Sigmoid colon (tissue), 6 donors: ENCODE measurements at regions not wholly inside any gene's neighbourhood (a gene's known extent, or its start where the extent isn't known, plus 50 kb on each side); places are given as distances from the start of the nearest gene placed in this dataset.

Experiments
- DNase-seq: peaks from one replicate; pipeline ENCODE4 v3.0.0-alpha.2; 2019
- H3K27ac ChIP-seq, 4 donors: fragments of 200-600 bp; sonication (generic); one replicate each; pipeline ENCODE4 v1.5.1; 2016 to 2019; ENCODE audit warnings: mild to moderate bottlenecking in 1 of 4
- H3K27me3 ChIP-seq, 3 donors: fragments of 200-600 bp; sonication (generic); one replicate each; pipeline ENCODE4 v1.5.1; 2019; ENCODE audit warnings: mild to moderate bottlenecking in 1 of 3
- H3K36me3 ChIP-seq, 4 donors: fragments of 200-600 bp; sonication (generic); one replicate each; pipeline ENCODE4 v1.5.1; 2016 to 2019
- H3K4me1 ChIP-seq, 4 donors: fragments of 200-600 bp; sonication (generic); one replicate each; pipeline ENCODE4 v1.5.1; 2017 to 2019
- H3K4me3 ChIP-seq, 4 donors: fragments of 200-600 bp; sonication (generic); one replicate each; pipeline ENCODE4 v1.5.1; 2017 to 2019; ENCODE audit warnings: mild to moderate bottlenecking in 2 of 4, moderate library complexity in 1 of 4
- H3K9me3 ChIP-seq, 4 donors: fragments of 200-600 bp in 3 of 4; sonication (generic) in 3 of 4; one replicate each; pipeline versions ENCODE4 v1.5.1 to v1.6.1; 2013 to 2019
- CTCF ChIP-seq, 4 experiments: fragments of 450-650 bp in 3 of 4; fragments of 200-600 bp in 1 of 4; IDR thresholded peaks; one replicate each; pipeline ENCODE4 v1.5.1; 2016 to 2019; ENCODE audit warnings: antibody characterized with exemption in 4 of 4, mild to moderate bottlenecking in 3 of 4, moderate library complexity in 2 of 4
- EP300 ChIP-seq, 4 donors: sonication (generic); formaldehyde crosslinking; IDR thresholded peaks; one replicate each; pipeline ENCODE4 v1.6.1; 2017; ENCODE audit warnings: antibody characterized with exemption in 4 of 4
- POLR2A ChIP-seq, 2 donors: fragments of 450-650 bp; IDR thresholded peaks; one replicate each; pipeline ENCODE4 v1.6.1; 2016; ENCODE audit warnings: antibody characterized with exemption in 2 of 2, mild to moderate bottlenecking in 2 of 2, moderate library complexity in 2 of 2
- POLR2AphosphoS5 ChIP-seq, 4 donors: sonication (generic); formaldehyde crosslinking; IDR thresholded peaks; one replicate each; pipeline ENCODE4 v1.6.1; 2017; ENCODE audit warnings: antibody characterized with exemption in 4 of 4
- WGBS, 2 donors: extraction: QIAGEN DNeasy Blood & Tissue Kit; methylation state at CpG; one replicate each; pipeline ENCODE4 v1.1.7; 2013; 5-methylcytosine and 5-hydroxymethylcytosine counted together
- intact Hi-C: fragments of 100-400 bp; cut with DNase I; formaldehyde crosslinking; loops from one replicate; pipeline ENCODE4 v1.15.1; 2023
- donor health status: healthy with polysubstance abuse.
- donor health status: healthy.

DNA sequence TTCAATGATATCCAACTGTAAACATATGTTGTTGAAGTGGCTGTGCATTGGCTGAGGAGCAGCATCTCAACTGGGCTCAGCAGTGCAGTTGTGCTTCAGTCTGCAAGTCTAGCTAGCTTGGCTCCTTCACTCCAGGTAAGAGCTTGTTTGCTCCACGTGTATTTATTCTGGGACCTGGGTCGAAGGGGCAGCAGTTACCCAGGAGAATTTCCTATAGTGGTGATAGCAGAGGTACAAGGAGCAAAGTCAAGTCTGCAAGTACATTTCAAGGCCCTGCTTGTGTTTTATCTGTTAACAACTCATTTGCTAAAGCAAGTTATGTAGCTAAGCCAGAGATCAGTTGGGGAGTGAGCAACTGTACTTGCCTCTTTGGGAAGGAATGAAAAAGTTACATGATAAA lies 286.2 kb upstream of the UMPS start:
- intact Hi-C loops: no loop called here
- H3K27me3 ChIP-seq: no peaks in the 10 kb centered on the region
- 40 to 74% methylated on average over 2 of the region's 2 CpGs for WGBS, 2 donors
- H3K9me3 ChIP-seq: no peaks in the 10 kb centered on the region
- H3K27ac ChIP-seq: no peak overlapping the region
- DNase-seq: no peak
- H3K36me3 ChIP-seq: no peaks in the 10 kb centered on the region
- no peak for TF ChIP-seq EP300 (IDR thresholded peaks at IDR 0.05)
- no peak for TF ChIP-seq CTCF (IDR thresholded peaks at IDR 0.05)
- no peak for TF ChIP-seq POLR2AphosphoS5 (IDR thresholded peaks at IDR 0.05)
- TF ChIP-seq POLR2A (IDR thresholded peaks at IDR 0.05): no peak
- no peak overlapping the region for H3K4me3 ChIP-seq
- H3K4me1 ChIP-seq: no peaks in the 10 kb centered on the region

DNA sequence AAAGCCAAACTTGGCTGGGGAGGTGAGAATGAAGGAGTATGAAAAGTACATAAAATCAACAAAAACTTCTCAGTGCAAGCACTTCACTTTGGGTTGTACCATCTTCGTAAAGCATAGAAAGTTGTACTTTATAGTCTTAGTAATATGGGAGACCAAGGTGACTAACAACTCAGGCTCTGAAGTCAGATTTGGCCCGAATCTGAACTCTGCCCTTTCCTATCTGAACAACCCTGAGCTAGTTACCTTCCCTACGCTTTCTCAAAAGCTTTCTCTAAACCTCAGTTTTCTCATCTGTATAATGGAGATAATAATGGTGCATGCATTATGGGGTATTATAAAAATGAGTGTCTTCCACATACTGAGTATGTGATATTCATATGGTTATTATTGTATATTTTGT lies 285.4 kb upstream of the UMPS start:
- Histone ChIP-seq H3K27me3 (no peaks in the 10 kb centered on the region), H3K4me3 (no peak overlapping the region), H3K4me1 (no peaks in the 10 kb centered on the region), H3K9me3 (no peaks in the 10 kb centered on the region), H3K27ac (no peak overlapping the region), H3K36me3 (no peaks in the 10 kb centered on the region)
- no peak for DNase-seq
- no peak for TF ChIP-seq POLR2A (IDR thresholded peaks at IDR 0.05)
- TF ChIP-seq CTCF (IDR thresholded peaks at IDR 0.05): no peak
- TF ChIP-seq EP300 (IDR thresholded peaks at IDR 0.05): no peak
- TF ChIP-seq POLR2AphosphoS5 (IDR thresholded peaks at IDR 0.05): no peak
- 87 to 92% methylated on average over 3 of the region's 3 CpGs for WGBS, 2 donors
- intact Hi-C loops: no loop called here

DNA sequence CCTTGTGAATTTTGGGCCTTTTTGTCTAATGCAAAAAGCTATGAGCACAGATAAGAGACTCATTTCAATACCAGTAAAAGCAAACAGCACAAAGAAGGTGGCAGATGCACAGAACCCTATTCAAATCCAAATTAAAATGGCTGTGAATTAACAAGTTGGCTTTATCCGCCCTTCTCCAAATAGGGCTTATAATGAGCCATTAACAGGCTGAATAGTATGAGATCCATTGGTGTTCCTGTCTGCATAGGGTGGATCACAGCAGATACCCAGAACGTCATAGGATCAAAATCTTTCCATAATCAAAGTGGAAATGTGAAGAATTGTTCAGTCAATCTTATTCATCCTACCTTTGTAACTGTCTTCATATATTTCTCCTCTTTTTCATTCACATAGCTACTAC lies 282.4 kb upstream of the UMPS start:
- intact Hi-C loops: no loop called here
- Histone ChIP-seq H3K4me1 (no peaks in the 10 kb centered on the region), H3K4me3 (no peak overlapping the region), H3K27ac (no peak overlapping the region), H3K27me3 (no peaks in the 10 kb centered on the region), H3K9me3 (no peaks in the 10 kb centered on the region), H3K36me3 (no peaks in the 10 kb centered on the region)
- TF ChIP-seq POLR2AphosphoS5 (IDR thresholded peaks at IDR 0.05) (no peak), POLR2A (IDR thresholded peaks at IDR 0.05) (no peak), CTCF (IDR thresholded peaks at IDR 0.05) (no peak), EP300 (IDR thresholded peaks at IDR 0.05) (no peak)
- WGBS, 2 donors: 45 to 89% methylated on average over 2 of the region's 2 CpGs
- no peak for DNase-seq

- Histone ChIP-seq H3K27ac (no peak overlapping the region), H3K27me3 (no peaks in the 10 kb centered on the region), H3K36me3 (no peaks in the 10 kb centered on the region), H3K4me1 (no peaks in the 10 kb centered on the region), H3K9me3 (no peaks in the 10 kb centered on the region), H3K4me3 (no peak overlapping the region)
- intact Hi-C loops: no loop called here
- no peak for DNase-seq
- TF ChIP-seq EP300 (IDR thresholded peaks at IDR 0.05): no peak
These were observed 281.3 kb upstream of the UMPS start for GRCh38 chr3:124448954-124449353.

GRCh38 chr3:124450366-124450765 lies 279.9 kb upstream of the UMPS start:
- intact Hi-C loops: no loop called here
- no peak overlapping the region for H3K27ac ChIP-seq
- 93 to 97% methylated on average over 3 of the region's 3 CpGs for WGBS, 2 donors
- no peaks in the 10 kb centered on the region for H3K9me3 ChIP-seq
- H3K36me3 ChIP-seq: no peaks in the 10 kb centered on the region
- H3K27me3 ChIP-seq: no peaks in the 10 kb centered on the region
- H3K4me1 ChIP-seq: no peaks in the 10 kb centered on the region
- DNase-seq: no peak
- H3K4me3 ChIP-seq: no peak overlapping the region
- TF ChIP-seq CTCF (IDR thresholded peaks at IDR 0.05): no peak
- no peak for TF ChIP-seq POLR2A (IDR thresholded peaks at IDR 0.05)
- TF ChIP-seq EP300 (IDR thresholded peaks at IDR 0.05): no peak
- no peak for TF ChIP-seq POLR2AphosphoS5 (IDR thresholded peaks at IDR 0.05)
